Urinary bladder (tissue), 3 donors: ENCODE measurements at regions not wholly inside any gene's neighbourhood (a gene's known extent, or its start where the extent isn't known, plus 50 kb on each side); places are given as distances from the start of the nearest gene placed in this dataset.
"Not testable (repeated sequence)": the region's sequence is repeated elsewhere in the genome, so short reads cannot be mapped to it uniquely, and the experiment has no call there.

Experiments
- DNase-seq: peaks from one replicate; pipeline ENCODE4 v3.0.0-alpha.2; 2015; ENCODE audit errors: extremely low spot score
- H3K27ac ChIP-seq: one replicate; pipeline ENCODE4 v1.5.1; 2013; ENCODE audit warnings: low read depth, mild to moderate bottlenecking, moderate library complexity
- H3K36me3 ChIP-seq: one replicate; pipeline ENCODE4 v1.6.1; 2013; ENCODE audit warnings: mild to moderate bottlenecking, moderate library complexity; ENCODE audit not compliant: insufficient read depth
- H3K4me1 ChIP-seq: one replicate; pipeline ENCODE4 v1.6.1; 2013; ENCODE audit warnings: mild to moderate bottlenecking, moderate library complexity; ENCODE audit not compliant: insufficient read depth
- H3K4me3 ChIP-seq: one replicate; pipeline ENCODE4 v1.5.1; 2013; ENCODE audit warnings: low read depth, low read length
- WGBS: extraction: QIAGEN DNeasy Blood & Tissue Kit; methylation state at CpG from one replicate; pipeline ENCODE4 v1.1.7; 2013; 5-methylcytosine and 5-hydroxymethylcytosine counted together
- donor health status: healthy with polysubstance abuse.
- donor health status: healthy.

DNA sequence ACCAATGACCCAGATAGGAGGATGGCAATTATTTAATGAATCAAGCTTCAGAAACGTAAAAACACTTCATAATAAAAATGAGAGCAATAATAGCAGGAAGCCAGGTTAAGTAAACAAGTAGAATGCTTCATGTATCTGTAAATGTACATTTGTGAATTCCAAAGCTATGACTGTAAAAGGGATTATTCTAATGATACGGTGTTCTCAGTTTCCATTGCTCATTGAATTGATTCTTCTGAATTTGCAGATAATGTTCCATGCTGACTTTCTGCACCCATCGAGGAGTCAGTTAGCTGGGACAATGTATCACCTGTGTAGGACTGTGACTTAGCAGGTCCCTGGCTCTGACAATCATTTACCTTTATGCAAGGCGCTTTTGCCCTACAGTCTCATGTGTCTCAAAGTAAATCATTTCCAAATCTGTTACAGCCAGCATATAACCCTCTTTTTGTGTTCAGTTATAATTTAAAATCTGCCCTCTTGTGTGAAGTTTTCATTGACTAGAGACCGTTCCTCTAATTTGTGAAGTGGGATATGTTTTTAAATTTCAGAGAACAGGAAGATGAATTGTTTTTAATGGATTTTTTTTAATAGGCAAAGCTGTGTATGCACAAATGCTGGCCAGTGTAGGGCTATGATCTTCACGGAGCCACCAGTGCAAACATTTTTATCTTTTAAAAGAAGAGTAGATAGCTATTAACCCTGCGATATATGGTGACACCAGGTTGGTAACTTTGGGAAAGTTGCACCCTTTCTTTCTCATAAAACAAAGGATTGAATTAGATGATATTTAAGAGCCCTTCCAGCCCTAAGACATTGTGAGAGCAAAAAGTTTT, 267.1 kb downstream of the KLF5 start:
- WGBS = 60% methylated on average over 7 of the region's 7 CpGs
- no peaks in the 10 kb centered on the region for H3K4me1 ChIP-seq
- DNase-seq = no peak
- H3K27ac ChIP-seq = no peak overlapping the region
- no peaks in the 10 kb centered on the region for H3K36me3 ChIP-seq
- H3K4me3 ChIP-seq = no peak overlapping the region

- Histone ChIP-seq H3K4me3 (no peak overlapping the region), H3K36me3 (no peaks in the 10 kb centered on the region), H3K27ac (no peak overlapping the region), H3K4me1 (no peaks in the 10 kb centered on the region)
- WGBS = 59% methylated on average over 10 of the region's 10 CpGs
- no peak for DNase-seq
Observed at GRCh38 chr13:73324842-73325722, 266.3 kb downstream of the KLF5 start.

DNA sequence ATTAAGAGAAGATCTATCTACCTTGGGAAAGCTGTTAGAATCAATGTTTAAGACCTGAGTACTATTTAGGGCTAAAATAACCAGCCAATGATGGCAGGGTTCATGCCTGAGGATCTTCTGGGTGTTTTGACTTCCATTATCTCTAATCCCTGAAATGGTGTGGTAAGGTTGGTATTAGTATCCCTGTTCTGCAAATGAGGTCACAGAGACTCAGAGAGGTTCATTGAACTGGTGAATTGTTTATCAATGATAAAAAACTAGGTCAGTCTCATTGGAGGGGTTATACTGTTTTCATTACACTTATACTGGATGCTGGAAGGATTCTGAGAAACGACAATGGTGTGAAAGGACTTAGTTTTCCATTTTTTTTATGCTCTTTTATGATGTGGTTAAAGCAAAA, 264.8 kb downstream of the KLF5 start:
- 72% methylated on average over 1 of the region's 1 CpG for WGBS
- no peak for DNase-seq
- H3K36me3 ChIP-seq = no peaks in the 10 kb centered on the region

GRCh38 chr13:73321043-73321442, 262.2 kb downstream of the KLF5 start:
- 96% methylated on average over 2 of the region's 2 CpGs for WGBS
- no peak for DNase-seq
- no peak overlapping the region for H3K27ac ChIP-seq
- no peaks in the 10 kb centered on the region for H3K36me3 ChIP-seq
- H3K4me1 ChIP-seq = no peaks in the 10 kb centered on the region
- no peak overlapping the region for H3K4me3 ChIP-seq

More for the DNA sequence above, 264.8 kb downstream of the KLF5 start:
- H3K4me1 ChIP-seq = no peaks in the 10 kb centered on the region
- no peak overlapping the region for H3K27ac ChIP-seq
- H3K4me3 ChIP-seq = no peak overlapping the region

DNA sequence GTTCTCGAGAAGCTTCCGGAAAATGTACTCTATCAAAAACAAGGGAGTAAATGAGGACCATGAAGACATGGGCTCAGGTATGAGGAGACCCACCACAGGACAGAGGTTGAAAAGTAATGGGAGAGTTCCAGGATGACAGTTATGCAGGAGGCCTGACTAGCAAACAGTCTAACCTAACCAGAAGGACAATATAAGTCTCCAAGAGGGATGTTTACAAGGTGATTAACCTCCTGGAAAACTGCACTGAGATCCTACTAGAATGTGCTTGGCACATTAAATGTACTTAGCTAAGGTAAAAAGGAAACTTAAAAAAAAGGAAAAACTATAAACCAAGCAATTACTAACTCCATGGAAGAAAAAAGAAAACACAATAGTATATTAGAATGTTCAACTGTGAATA, 258.3 kb downstream of the KLF5 start:
- Histone ChIP-seq H3K36me3 (no peaks in the 10 kb centered on the region), H3K4me3 (no peak overlapping the region), H3K27ac (no peak overlapping the region), H3K4me1 (no peaks in the 10 kb centered on the region)
- no peak for DNase-seq
- 96% methylated on average over 2 of the region's 2 CpGs for WGBS

- H3K27ac ChIP-seq = no peak overlapping the region
- no peaks in the 10 kb centered on the region for H3K36me3 ChIP-seq
- DNase-seq = no peak
- H3K4me3 ChIP-seq = no peak overlapping the region
- no peaks in the 10 kb centered on the region for H3K4me1 ChIP-seq
- WGBS = 80% methylated on average over 2 of the region's 2 CpGs
Observed at GRCh38 chr13:73310366-73310765, 251.6 kb downstream of the KLF5 start.

DNA sequence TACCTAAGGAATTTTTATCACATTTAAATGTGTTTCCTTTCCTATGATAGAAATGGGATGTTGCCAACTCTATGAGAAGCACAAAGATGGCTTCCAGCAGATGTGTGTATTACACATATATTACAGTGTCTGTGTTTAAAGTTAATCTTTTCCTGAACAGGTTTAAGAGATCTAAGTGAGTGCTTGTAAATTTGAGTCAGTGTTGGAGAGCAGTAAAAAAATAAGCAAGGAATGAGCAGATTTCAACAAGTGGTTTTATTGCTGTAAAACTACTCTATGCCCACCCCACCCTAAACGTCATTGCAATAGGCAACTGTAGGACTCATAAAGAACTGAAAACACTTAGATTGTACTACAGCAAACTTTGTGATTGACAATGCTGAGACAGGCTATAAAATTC, 248.7 kb downstream of the KLF5 start:
- Histone ChIP-seq H3K4me1 (no peaks in the 10 kb centered on the region), H3K4me3 (no peak overlapping the region), H3K36me3 (no peaks in the 10 kb centered on the region), H3K27ac (no peak overlapping the region)
- no peak for DNase-seq
- WGBS = 22% methylated on average over 1 of the region's 1 CpG

GRCh38 chr13:73306688-73307087, 247.9 kb downstream of the KLF5 start:
- Histone ChIP-seq H3K4me3 (no peak overlapping the region), H3K36me3 (no peaks in the 10 kb centered on the region), H3K4me1 (no peaks in the 10 kb centered on the region), H3K27ac (no peak overlapping the region)
- 98% methylated on average over 1 of the region's 1 CpG for WGBS
- no peak for DNase-seq

DNA sequence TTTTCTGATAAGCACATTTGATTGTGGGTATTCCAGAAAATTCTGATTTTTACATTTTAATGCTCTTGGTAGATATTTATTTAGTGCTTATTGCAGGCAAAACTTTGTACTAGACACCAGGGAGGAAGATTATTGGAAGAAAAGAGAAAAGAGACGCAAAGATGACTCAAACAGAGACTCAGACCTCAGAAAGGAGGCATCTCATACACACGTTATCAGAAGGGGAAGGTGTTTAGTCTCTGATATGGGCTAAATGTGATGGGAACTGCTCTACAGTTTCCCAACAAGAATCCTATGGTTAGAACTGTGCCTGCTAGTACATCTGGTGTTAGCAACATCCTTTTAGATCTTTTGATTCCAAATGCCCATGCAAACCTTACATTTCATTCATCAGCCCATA, 245.6 kb downstream of the KLF5 start:
- WGBS = 86% methylated on average over 2 of the region's 2 CpGs
- no peaks in the 10 kb centered on the region for H3K4me1 ChIP-seq

DNA sequence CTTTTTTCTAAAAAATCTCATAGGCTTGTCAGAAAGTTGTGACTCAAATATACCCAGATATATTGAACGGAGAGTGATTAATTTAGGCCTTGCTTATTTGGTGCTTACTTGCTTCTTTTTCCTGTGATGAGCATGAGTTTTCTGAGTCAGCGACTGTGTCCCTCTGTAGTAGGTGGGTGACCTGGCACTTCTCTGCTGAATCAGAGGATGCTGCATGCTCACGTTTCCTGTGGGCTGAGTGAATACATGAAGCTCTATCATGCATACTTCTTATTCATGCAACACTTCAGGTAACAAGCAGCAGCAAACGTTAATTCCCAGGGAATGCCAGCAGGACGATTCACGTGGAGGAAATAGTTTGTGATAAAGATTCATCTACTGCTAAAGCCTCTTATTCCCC, 245.0 kb downstream of the KLF5 start:
- Histone ChIP-seq H3K36me3 (no peaks in the 10 kb centered on the region), H3K27ac (no peak overlapping the region), H3K4me3 (no peak overlapping the region), H3K4me1 (no peaks in the 10 kb centered on the region)
- WGBS = 70% methylated on average over 6 of the region's 6 CpGs
- DNase-seq = no peak

More for the DNA sequence above, 245.6 kb downstream of the KLF5 start:
- no peak for DNase-seq
- H3K4me3 ChIP-seq = no peak overlapping the region
- no peak overlapping the region for H3K27ac ChIP-seq
- no peaks in the 10 kb centered on the region for H3K36me3 ChIP-seq

GRCh38 chr13:73301622-73302021, 242.8 kb downstream of the KLF5 start:
- not testable (repeated sequence) for H3K27ac ChIP-seq, H3K4me3 ChIP-seq, H3K36me3 ChIP-seq, DNase-seq, H3K4me1 ChIP-seq

GRCh38 chr13:73300718-73301425, 242.1 kb downstream of the KLF5 start:
- no peaks in the 10 kb centered on the region for H3K4me1 ChIP-seq
- no peak overlapping the region for H3K4me3 ChIP-seq
- WGBS = 92% methylated on average over 3 of the region's 3 CpGs
- no peak overlapping the region for H3K27ac ChIP-seq
- DNase-seq = no peak
- no peaks in the 10 kb centered on the region for H3K36me3 ChIP-seq

GRCh38 chr13:73299787-73300186, 241.0 kb downstream of the KLF5 start:
- DNase-seq = no peak
- no peaks in the 10 kb centered on the region for H3K36me3 ChIP-seq
- 77% methylated on average over 2 of the region's 2 CpGs for WGBS
- H3K4me1 ChIP-seq = no peaks in the 10 kb centered on the region
- H3K4me3 ChIP-seq = no peak overlapping the region
- H3K27ac ChIP-seq = no peak overlapping the region
